ENCODE measurements at regions not wholly inside any gene's neighbourhood (a gene's known extent, or its start where the extent isn't known, plus 50 kb on each side); places are given as distances from the start of the nearest gene placed in this dataset.
"Not testable (repeated sequence)": the region's sequence is repeated elsewhere in the genome, so short reads cannot be mapped to it uniquely, and the experiment has no call there.

- DNase-seq (ENCODE audit: low spot score), result not testable (repeated sequence)
These were observed 228.5 kb upstream of the RARB start for GRCh38 chr3:25199567-25199966.

- DNase-seq (ENCODE audit: low spot score), result no peak
These were observed 215.3 kb upstream of the RARB start for GRCh38 chr3:25212736-25213135.

DNA sequence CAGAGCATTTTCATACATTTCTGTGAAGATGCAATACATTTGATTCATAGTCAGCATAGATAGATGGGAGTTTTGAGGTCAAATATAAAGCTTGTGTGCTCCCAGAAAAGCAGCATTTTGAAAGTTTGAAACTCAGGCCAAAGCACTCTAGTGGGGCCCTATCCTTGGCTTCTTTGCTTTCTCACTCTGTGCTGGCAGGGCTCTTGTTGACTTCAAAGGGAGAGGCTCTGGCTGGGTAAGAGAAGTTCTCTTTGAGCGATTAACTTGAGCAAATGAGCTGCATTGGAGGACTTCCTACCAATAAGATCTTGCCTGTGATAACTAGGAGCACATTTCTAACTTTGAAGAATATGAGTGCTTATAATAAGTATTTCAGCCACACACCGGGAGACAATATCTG lies 214.0 kb upstream of the RARB start:
- DNase-seq (ENCODE audit: low spot score), result no peak

DNA sequence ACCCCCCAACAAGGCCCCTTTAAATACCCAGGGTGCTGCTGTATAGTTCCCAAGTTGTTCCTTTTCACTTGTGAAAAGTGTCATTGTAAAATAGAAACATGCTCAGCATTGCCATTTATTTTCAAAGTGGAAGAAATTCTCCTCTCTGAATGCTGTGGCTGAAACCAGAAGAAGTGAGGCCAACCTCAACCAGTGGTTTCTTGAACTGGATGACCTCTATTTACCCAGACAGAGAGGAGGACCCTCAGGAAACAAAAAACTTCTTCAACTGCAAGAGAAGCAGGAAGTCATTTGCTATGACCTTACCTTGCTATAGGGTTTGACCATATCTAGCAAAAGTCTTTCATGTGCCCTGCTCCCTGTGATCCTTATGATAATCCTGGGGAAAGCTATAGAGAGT lies 209.7 kb upstream of the RARB start:
- no peak for DNase-seq (ENCODE audit: low spot score)

- DNase-seq (ENCODE audit: low spot score), result no peak
These were observed 201.3 kb upstream of the RARB start for GRCh38 chr3:25226747-25227146.

DNA sequence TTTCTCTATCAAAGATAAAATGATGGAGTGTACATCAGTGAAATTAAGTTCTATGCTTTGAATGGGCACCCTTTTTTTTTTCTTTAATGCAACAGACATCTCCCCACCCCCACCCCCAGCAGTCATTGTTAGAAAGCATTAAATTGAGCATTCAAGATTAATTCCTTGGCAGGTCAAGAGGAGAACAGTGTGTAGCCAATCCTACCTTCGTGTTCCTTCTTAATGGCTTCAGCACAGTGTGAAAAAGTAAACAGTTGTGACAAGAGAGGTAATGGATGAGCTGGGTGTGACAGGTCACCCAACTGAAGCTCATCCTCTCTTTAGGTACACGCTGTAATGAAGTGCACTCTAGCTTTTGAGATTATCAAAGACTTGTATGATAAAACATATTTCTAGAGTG lies 198.5 kb upstream of the RARB start:
- DNase-seq (ENCODE audit: low spot score), result no peak

- no peak for DNase-seq (ENCODE audit: low spot score)
These were observed 193.0 kb upstream of the RARB start for GRCh38 chr3:25235031-25235430.

- no peak for DNase-seq (ENCODE audit: low spot score)
These were observed 192.6 kb upstream of the RARB start for GRCh38 chr3:25235466-25235865.

DNA sequence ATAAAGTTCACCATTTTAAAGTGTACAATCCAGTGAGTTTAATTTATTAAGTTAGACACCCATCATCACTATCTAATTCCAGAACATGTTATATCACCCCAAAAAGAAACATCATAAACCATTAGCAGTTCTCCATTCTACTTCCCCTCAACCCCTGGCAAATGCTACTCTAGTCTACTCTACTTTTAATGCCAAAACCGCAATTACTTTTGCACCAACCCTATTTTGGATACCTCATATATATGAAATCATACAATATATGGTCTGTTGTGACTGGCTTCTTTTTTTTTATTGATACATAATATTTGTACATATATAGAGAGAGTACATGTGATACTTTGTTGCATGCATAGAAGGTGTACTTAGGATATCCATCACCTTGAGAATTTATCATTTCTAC lies 190.5 kb upstream of the RARB start:
- no peak for DNase-seq (ENCODE audit: low spot score)

- no peak for DNase-seq (ENCODE audit: low spot score)
These were observed 189.0 kb upstream of the RARB start for GRCh38 chr3:25239042-25239441.

DNA sequence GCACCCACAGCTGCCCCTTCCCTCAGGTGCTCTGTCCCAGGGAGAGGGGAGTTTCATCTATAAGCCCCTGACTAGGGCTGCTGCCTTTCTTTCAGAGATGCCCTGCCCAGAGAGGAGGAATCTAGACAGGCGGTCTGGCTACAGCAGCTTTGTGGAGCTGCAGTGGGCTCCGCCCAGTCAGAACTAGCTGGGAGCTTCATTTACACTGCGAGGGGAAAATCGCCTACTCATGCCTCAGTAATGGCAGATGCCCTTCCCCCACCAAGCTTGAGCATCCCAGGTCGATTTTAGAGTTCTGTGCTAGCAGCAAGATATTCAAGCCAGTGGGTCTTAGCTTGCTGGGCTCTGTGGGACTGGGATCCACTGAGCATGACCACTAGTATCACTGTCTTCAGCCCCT lies 181.2 kb upstream of the RARB start:
- DNase-seq (ENCODE audit: low spot score), result no peak

GRCh38 chr3:25252291-25252690 lies 175.8 kb upstream of the RARB start:
- DNase-seq (ENCODE audit: low spot score), result no peak

DNA sequence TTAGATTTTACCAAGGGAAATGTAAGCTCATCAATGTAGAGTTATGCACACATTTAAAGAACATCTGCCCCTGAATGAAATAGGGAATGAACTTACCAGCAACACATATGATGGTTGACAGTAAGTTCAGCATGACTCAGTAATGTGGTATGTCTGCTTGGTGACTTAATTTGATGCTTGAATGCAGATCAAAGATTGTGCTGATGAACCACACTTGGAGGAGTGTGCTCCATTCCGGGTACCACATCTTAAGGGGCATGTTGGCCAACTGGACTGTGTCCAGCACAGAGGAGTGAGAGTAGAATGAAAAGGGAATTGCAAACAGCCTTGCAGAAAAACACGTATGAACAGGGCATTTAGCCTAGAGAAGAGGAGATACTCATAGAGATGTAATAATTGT lies 171.0 kb upstream of the RARB start:
- DNase-seq (ENCODE audit: low spot score), result no peak

- DNase-seq (ENCODE audit: low spot score), result peak; percentile 80
These were observed 168.2 kb upstream of the RARB start for GRCh38 chr3:25259871-25260270.

DNA sequence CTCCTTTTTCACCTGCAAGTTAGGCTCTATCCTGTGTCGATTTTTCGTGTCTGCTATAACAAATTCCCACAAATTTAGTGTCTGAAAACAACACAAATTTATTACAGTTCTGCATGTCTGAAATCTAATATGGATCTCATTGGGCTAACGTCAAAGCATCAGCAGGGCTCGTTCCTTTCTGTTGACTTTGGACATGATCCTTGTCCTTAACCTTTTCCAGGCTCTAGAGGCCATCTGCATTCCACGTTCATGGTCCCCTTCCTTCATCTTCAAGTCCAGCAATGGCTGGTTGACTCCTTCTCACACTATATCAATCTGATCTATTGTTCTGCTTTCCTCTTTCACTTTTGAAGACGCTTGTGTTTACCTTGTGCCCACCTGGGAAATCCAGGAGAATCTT lies 165.7 kb upstream of the RARB start:
- DNase-seq (ENCODE audit: low spot score), result no peak

- DNase-seq (ENCODE audit: low spot score), result no peak
These were observed 162.8 kb upstream of the RARB start for GRCh38 chr3:25265284-25265683.

GRCh38 chr3:25266677-25267076 lies 161.4 kb upstream of the RARB start:
- no peak for DNase-seq (ENCODE audit: low spot score)

- DNase-seq (ENCODE audit: low spot score), result no peak
These were observed 156.0 kb upstream of the RARB start for GRCh38 chr3:25272090-25272489.

GRCh38 chr3:25273582-25274171 lies 154.4 kb upstream of the RARB start:
- no peak for DNase-seq (ENCODE audit: low spot score)

DNA sequence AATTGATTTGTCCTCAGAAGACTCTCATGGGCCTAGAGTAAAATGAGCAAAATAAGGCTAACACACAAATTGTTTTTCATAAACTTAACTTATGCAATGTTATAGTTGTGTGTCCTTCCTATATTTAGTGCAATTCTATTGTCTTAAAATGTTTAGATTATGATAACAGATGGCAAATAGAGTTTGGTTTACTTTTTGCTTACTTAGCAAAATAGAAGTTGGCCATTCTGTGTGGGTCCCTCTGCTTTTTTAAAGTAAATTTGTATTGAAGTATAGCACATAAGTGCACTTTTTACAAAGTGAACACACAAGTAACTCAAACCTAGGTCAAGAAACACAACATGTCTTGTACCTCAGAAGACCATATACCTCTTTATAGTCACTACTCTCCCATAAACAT lies 150.6 kb upstream of the RARB start:
- DNase-seq (ENCODE audit: low spot score), result no peak

- no peak for DNase-seq (ENCODE audit: low spot score)
These were observed 146.9 kb upstream of the RARB start for GRCh38 chr3:25281041-25281731.

DNA sequence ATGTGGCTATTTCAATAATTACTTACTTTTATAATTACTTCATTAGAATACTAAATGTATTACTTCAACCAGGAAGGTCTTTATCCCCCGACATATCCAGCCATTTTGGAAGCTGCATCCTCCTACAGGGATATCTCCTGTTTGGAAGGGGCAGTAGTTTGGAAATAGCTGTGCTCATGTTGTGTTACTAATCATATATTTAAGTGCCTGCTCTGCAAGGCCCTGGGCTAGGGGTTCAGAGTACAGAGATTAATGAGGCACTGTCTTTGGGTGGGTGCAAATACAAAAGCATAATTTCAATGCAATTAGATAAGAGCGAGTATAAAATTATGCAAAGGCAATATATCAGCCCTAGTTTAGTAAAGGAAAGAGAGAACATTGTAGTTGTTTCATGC lies 146.3 kb upstream of the RARB start:
- DNase-seq (ENCODE audit: low spot score), result no peak

DNA sequence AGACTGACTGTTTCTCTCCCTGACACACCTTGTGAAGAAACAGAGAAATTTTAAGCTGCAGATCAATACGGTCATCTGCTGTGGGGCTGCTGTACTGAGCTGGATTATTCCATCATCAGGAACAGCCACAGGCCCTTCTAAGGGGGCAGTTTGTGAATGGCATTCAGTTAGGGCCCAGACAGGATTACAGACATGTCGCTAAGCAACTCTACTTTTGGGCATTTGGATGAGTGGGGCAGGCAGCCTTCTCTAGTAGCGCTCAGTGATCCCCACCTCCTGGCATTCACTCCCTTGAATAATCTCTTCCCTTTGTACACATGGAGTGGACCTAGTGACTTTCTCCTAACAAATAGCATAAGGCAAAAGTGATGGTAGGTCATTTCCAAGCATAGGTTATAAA lies 144.4 kb upstream of the RARB start:
- no peak for DNase-seq (ENCODE audit: low spot score)

- DNase-seq (ENCODE audit: low spot score), result no peak
These were observed 143.8 kb upstream of the RARB start for GRCh38 chr3:25284249-25284648.
